ENCODE measurements at regions not wholly inside any gene's neighbourhood (a gene's known extent, or its start where the extent isn't known, plus 50 kb on each side); places are given as distances from the start of the nearest gene placed in this dataset.

- Histone ChIP-seq H4K20me1 (ENCODE audit: insufficient read depth) (no peaks in the 10 kb centered on the region), H2AFZ (ENCODE audit: low read depth, low read length) (no peak overlapping the region), H3K9me2 (ENCODE audit: insufficient read depth, low read length) (no peaks in the 10 kb centered on the region), H3K79me2 (replicated peaks; ENCODE audit: insufficient read depth, low read length) (no peaks in the 10 kb centered on the region), H3K27ac (ENCODE audit: low read length) (no peak overlapping the region), H3K27me3 (ENCODE audit: insufficient read depth, low read depth, low read length) (no peaks in the 10 kb centered on the region), H3K9me3 (ENCODE audit: low read length) (no peaks in the 10 kb centered on the region), H3K36me3 (ENCODE audit: insufficient read depth, low read length) (no peaks in the 10 kb centered on the region), H3K9ac (ENCODE audit: low read length) (no peak overlapping the region), H3F3A (ENCODE audit: insufficient read depth, low read length, poor library complexity, severe bottlenecking) (no peaks in the 10 kb centered on the region), H3K4me2 (ENCODE audit: low read length) (no peak overlapping the region), H3K4me3 (ENCODE audit: low read length) (no peak overlapping the region)
- TF ChIP-seq TAF1 (IDR thresholded peaks at IDR 0.05; ENCODE audit: low read depth): no peak
- TF ChIP-seq MXI1 (conservative IDR thresholded peaks at IDR 0.05; ENCODE audit: poor library complexity, severe bottlenecking): no peak
- no peak for TF ChIP-seq RAD21 (conservative IDR thresholded peaks at IDR 0.05)
- no peak for TF ChIP-seq POLR2AphosphoS5 (IDR thresholded peaks at IDR 0.05)
- TF ChIP-seq SMC3 (conservative IDR thresholded peaks at IDR 0.05; ENCODE audit: poor library complexity): no peak
- TF ChIP-seq EP300 (conservative IDR thresholded peaks at IDR 0.05; ENCODE audit: poor library complexity, severe bottlenecking): no peak
- TF ChIP-seq, protein P1, sequence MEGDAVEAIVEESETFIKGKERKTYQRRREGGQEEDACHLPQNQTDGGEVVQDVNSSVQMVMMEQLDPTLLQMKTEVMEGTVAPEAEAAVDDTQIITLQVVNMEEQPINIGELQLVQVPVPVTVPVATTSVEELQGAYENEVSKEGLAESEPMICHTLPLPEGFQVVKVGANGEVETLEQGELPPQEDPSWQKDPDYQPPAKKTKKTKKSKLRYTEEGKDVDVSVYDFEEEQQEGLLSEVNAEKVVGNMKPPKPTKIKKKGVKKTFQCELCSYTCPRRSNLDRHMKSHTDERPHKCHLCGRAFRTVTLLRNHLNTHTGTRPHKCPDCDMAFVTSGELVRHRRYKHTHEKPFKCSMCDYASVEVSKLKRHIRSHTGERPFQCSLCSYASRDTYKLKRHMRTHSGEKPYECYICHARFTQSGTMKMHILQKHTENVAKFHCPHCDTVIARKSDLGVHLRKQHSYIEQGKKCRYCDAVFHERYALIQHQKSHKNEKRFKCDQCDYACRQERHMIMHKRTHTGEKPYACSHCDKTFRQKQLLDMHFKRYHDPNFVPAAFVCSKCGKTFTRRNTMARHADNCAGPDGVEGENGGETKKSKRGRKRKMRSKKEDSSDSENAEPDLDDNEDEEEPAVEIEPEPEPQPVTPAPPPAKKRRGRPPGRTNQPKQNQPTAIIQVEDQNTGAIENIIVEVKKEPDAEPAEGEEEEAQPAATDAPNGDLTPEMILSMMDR (IDR thresholded peaks at IDR 0.05; ENCODE audit: poor library complexity, severe bottlenecking): no peak
- TF ChIP-seq EZH2 (IDR thresholded peaks at IDR 0.05; ENCODE audit: borderline replicate concordance, insufficient read depth, low read length, poor library complexity, severe bottlenecking): no peak
- TF ChIP-seq REST (IDR thresholded peaks at IDR 0.05; ENCODE audit: borderline replicate concordance): no peak
These were observed 118.7 kb downstream of the BEND2 start for GRCh38 chrX:18102006-18102405.

DNA sequence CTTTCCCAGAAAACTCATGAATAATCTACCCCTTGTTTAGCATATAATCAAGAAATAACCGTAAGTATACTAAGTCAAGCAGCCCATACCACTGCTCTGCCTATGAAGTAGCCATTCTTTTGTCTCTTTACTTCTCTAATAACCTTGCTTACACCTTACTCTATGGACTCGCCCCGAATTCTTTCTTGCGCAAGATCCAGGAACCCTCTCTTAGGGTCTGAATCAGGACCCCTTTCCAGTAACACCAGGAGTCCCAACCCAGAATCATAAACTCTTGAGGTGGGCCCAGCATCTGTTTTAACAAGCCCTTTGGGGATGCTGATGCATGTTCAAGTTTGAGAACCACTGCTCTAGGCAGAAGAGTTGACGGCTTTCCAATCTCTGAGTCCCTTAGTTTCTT lies 119.6 kb downstream of the BEND2 start:
- Histone ChIP-seq H3K27ac (ENCODE audit: low read length) (no peak overlapping the region), H3K27me3 (ENCODE audit: insufficient read depth, low read depth, low read length) (no peaks in the 10 kb centered on the region), H3F3A (ENCODE audit: insufficient read depth, low read length, poor library complexity, severe bottlenecking) (no peaks in the 10 kb centered on the region)

More for the DNA sequence above, 119.6 kb downstream of the BEND2 start:
- Histone ChIP-seq H4K20me1 (ENCODE audit: insufficient read depth) (no peaks in the 10 kb centered on the region), H3K4me2 (ENCODE audit: low read length) (no peak overlapping the region), H3K9me2 (ENCODE audit: insufficient read depth, low read length) (no peaks in the 10 kb centered on the region), H3K9ac (ENCODE audit: low read length) (no peak overlapping the region), H3K36me3 (ENCODE audit: insufficient read depth, low read length) (no peaks in the 10 kb centered on the region), H3K79me2 (replicated peaks; ENCODE audit: insufficient read depth, low read length) (no peaks in the 10 kb centered on the region), H2AFZ (ENCODE audit: low read depth, low read length) (no peak overlapping the region), H3K4me3 (ENCODE audit: low read length) (no peak overlapping the region), H3K9me3 (ENCODE audit: low read length) (no peaks in the 10 kb centered on the region)
- no peak for TF ChIP-seq MXI1 (conservative IDR thresholded peaks at IDR 0.05; ENCODE audit: poor library complexity, severe bottlenecking)
- TF ChIP-seq EZH2 (IDR thresholded peaks at IDR 0.05; ENCODE audit: borderline replicate concordance, insufficient read depth, low read length, poor library complexity, severe bottlenecking): no peak
- no peak for TF ChIP-seq EP300 (conservative IDR thresholded peaks at IDR 0.05; ENCODE audit: poor library complexity, severe bottlenecking)
- TF ChIP-seq POLR2AphosphoS5 (IDR thresholded peaks at IDR 0.05): no peak
